K562 (cell line): ENCODE measurements at regions not wholly inside any gene's neighbourhood (a gene's known extent, or its start where the extent isn't known, plus 50 kb on each side); places are given as distances from the start of the nearest gene placed in this dataset.
"Not testable (repeated sequence)": the region's sequence is repeated elsewhere in the genome, so short reads cannot be mapped to it uniquely, and the experiment has no call there.

Source experiments
- HDGF ChIP-seq: fragments of 450-650 bp; IDR thresholded peaks from 2 replicates; pipeline ENCODE4 v1.6.1; 2016
- KDM5B ChIP-seq: fragments of 200-600 bp; sonication (generic); IDR thresholded peaks from 2 replicates; pipeline ENCODE4 v1.6.1; 2012; ENCODE audit warnings: low read depth, mild to moderate bottlenecking, moderate library complexity, low read length, control low read depth, inconsistent platforms; ENCODE audit not compliant: insufficient replicate concordance
- RNF2 ChIP-seq: sonication (generic); IDR thresholded peaks from 2 replicates; pipeline ENCODE4 v1.6.1; 2016
- THRB ChIP-seq: fragments of 450-650 bp; formaldehyde crosslinking; conservative IDR thresholded peaks from 2 replicates; pipeline ENCODE4 v1.4.0; 2022; ENCODE audit warnings: mild to moderate bottlenecking, missing genetic modification characterization

- not testable (repeated sequence) for TF ChIP-seq THRB (CRISPR knock-in tag); KDM5B; HDGF; RNF2
Observed at GRCh38 chr9:78916884-78917283, 620.0 kb downstream of the PSAT1 start.
